ENCODE measurements at regions not wholly inside any gene's neighbourhood (a gene's known extent, or its start where the extent isn't known, plus 50 kb on each side); places are given as distances from the start of the nearest gene placed in this dataset.

DNA sequence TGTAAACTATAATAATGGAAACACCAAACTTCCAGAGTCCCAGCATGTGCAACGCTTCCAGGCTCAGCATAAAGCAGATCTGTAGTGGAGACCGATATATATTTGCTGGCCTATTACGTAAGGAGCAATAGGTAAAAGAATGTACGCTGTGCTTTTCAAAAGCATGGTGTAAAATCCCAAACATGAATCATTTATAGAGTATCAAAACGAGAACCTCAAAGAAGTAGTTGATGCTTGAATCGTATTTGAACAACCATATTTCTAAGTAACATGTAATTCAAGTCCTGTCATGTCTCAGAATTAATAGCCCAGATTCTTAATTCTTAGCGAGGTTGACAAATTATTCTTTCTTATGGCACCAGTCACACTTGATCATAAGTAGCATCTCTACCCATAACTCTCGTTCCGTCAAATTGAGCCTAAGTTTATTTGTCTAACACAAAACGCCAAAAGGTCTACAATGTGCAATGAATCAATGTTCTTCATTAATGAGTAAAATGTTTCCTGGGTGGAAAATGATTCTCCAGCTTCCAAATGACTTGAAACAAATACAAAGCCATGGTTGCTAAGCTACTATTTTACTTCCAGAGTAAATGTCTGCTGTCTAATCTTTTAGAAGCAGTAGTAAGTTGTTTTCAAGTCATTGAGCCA is 811.5 kb upstream of the FRG1 start:
- intact Hi-C loops (cut with DNase I) = no loop called here
- Histone ChIP-seq H3K36me3 (no peaks in the 10 kb centered on the region), H3K4me1 (no peaks in the 10 kb centered on the region), H3K9me3 (no peaks in the 10 kb centered on the region), H3K27me3 (no peaks in the 10 kb centered on the region), H3K4me3 (no peak overlapping the region), H3K27ac (no peak overlapping the region)
- DNase-seq (ENCODE audit: extremely low spot score in 2 of 2) = no peak
- TF ChIP-seq, protein P1, sequence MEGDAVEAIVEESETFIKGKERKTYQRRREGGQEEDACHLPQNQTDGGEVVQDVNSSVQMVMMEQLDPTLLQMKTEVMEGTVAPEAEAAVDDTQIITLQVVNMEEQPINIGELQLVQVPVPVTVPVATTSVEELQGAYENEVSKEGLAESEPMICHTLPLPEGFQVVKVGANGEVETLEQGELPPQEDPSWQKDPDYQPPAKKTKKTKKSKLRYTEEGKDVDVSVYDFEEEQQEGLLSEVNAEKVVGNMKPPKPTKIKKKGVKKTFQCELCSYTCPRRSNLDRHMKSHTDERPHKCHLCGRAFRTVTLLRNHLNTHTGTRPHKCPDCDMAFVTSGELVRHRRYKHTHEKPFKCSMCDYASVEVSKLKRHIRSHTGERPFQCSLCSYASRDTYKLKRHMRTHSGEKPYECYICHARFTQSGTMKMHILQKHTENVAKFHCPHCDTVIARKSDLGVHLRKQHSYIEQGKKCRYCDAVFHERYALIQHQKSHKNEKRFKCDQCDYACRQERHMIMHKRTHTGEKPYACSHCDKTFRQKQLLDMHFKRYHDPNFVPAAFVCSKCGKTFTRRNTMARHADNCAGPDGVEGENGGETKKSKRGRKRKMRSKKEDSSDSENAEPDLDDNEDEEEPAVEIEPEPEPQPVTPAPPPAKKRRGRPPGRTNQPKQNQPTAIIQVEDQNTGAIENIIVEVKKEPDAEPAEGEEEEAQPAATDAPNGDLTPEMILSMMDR (IDR thresholded peaks at IDR 0.05) = no peak
- no peak for TF ChIP-seq POLR2AphosphoS5 (IDR thresholded peaks at IDR 0.05; ENCODE audit: insufficient read depth in 1 of 2, low read depth in 1 of 2)
- no peak for TF ChIP-seq POLR2A (IDR thresholded peaks at IDR 0.05)

DNA sequence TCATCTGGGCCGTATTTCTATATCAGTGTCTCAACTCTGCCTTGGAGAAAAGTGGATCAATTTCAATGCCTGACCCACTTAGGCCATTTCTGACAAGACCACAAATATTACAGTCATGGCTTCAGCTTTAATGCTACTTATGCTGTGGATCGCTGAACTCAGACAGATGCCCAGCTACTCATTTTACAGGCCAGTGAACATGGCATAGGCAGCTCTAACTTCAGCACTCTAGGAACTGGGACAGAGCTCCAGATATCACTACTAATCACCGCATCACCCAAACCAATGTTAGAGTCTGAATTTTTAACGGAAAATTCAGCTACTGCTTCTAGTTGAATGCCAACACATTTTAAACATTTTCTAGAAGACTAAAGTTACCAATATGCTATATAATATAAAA is 809.6 kb upstream of the FRG1 start:
- H3K9me3 ChIP-seq = no peaks in the 10 kb centered on the region
- H3K27ac ChIP-seq = no peak overlapping the region
- intact Hi-C loops (cut with DNase I) = no loop called here
- H3K4me3 ChIP-seq = no peak overlapping the region
- DNase-seq (ENCODE audit: extremely low spot score in 2 of 2) = no peak
- no peak for TF ChIP-seq POLR2AphosphoS5 (IDR thresholded peaks at IDR 0.05; ENCODE audit: insufficient read depth in 1 of 2, low read depth in 1 of 2)
- TF ChIP-seq, protein P1 (IDR thresholded peaks at IDR 0.05) = no peak
- TF ChIP-seq POLR2A (IDR thresholded peaks at IDR 0.05) = no peak
- H3K4me1 ChIP-seq = no peaks in the 10 kb centered on the region
- no peaks in the 10 kb centered on the region for H3K27me3 ChIP-seq
- H3K36me3 ChIP-seq = no peaks in the 10 kb centered on the region

DNA sequence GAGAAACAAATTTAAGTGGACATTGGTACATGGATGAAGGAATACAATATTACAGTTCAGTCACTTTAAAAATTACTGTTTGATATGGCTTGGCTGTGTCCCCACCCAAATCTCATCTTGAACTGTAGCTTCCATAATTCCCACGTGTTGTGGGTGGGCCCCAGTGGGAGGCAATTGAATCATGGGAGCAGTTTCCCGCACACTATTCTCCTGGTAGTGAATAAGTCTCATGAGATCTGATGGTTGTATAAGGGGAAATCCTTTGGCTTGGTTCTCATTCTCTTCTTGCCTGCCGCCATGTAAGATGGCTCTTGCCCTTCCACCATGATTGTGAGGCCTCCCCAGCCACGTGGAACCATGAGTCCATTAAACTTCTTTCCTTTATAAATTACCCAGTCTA is 804.2 kb upstream of the FRG1 start:
- Histone ChIP-seq H3K27me3 (no peaks in the 10 kb centered on the region), H3K4me1 (no peaks in the 10 kb centered on the region), H3K9me3 (no peaks in the 10 kb centered on the region), H3K4me3 (no peak overlapping the region), H3K36me3 (no peaks in the 10 kb centered on the region), H3K27ac (no peak overlapping the region)
- DNase-seq (ENCODE audit: extremely low spot score in 2 of 2) = no peak
- intact Hi-C loops (cut with DNase I) = no loop called here
- TF ChIP-seq POLR2A (IDR thresholded peaks at IDR 0.05) (no peak), POLR2AphosphoS5 (IDR thresholded peaks at IDR 0.05; ENCODE audit: insufficient read depth in 1 of 2, low read depth in 1 of 2) (no peak)
- TF ChIP-seq, protein P1 (IDR thresholded peaks at IDR 0.05) = no peak

DNA sequence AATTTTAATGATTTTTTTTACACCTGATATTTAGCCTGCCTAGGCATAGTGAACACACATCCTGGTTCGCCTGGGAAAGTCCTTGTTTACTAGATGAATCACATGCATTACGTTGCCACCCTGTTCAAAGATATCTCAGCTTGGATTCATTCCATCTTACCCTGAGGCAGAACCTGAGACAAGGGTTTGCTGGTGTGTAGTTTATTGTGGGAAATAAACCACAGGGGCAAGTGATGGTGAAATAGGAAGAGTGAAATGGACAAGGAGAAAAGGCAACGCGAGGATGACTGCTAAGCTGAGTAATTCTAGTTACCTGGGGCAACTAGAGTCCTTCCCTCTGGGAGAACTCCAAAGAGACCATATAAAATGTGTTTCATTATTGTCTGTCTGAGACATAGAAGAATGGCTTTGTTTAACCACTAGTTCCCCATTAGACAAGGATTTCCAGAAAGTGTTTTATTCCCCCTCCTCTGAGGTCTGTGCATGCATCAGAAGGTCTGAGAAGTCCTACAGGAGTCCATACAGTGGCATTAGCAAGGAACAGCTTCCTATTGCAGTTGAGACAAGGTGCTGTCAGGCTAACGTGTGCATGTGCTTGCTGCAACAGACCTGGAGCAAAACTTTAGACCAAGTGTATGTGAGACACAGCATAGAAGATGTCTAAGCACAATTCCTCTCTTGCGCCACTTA is 797.3 kb upstream of the FRG1 start:
- no peaks in the 10 kb centered on the region for H3K9me3 ChIP-seq
- no peaks in the 10 kb centered on the region for H3K27me3 ChIP-seq
- intact Hi-C loops (cut with DNase I) = no loop called here
- no peaks in the 10 kb centered on the region for H3K4me1 ChIP-seq
- no peak for DNase-seq (ENCODE audit: extremely low spot score in 2 of 2)
- no peak overlapping the region for H3K27ac ChIP-seq
- TF ChIP-seq POLR2AphosphoS5 (IDR thresholded peaks at IDR 0.05; ENCODE audit: insufficient read depth in 1 of 2, low read depth in 1 of 2) = no peak
- no peak for TF ChIP-seq POLR2A (IDR thresholded peaks at IDR 0.05)
- TF ChIP-seq, protein P1 (IDR thresholded peaks at IDR 0.05) = no peak
- no peak overlapping the region for H3K4me3 ChIP-seq
- H3K36me3 ChIP-seq = no peaks in the 10 kb centered on the region
